ENCODE measurements at regions not wholly inside any gene's neighbourhood (a gene's known extent, or its start where the extent isn't known, plus 50 kb on each side); places are given as distances from the start of the nearest gene placed in this dataset.

GRCh38 chr18:40055262-40055661 is 1899.8 kb upstream of the PIK3C3 start:
- FAIRE-seq: peak; percentile 15
- DNase-seq (ENCODE audit: low read depth, low spot score): no peak
- Histone ChIP-seq H4K20me1 (replicated peaks; ENCODE audit: control insufficient read depth, extremely low read depth, insufficient read depth, low read length) (no peaks in the 10 kb centered on the region), H3K9ac (replicated peaks; ENCODE audit: extremely low read depth, insufficient read depth, low read length) (no peak overlapping the region), H3K9me1 (replicated peaks; ENCODE audit: control insufficient read depth, extremely low read depth, insufficient read depth, low read length) (no peaks in the 10 kb centered on the region), H3K4me2 (ENCODE audit: insufficient read depth, low read length) (no peak overlapping the region), H3K4me3 (replicated peaks in 1 of 3; ENCODE audit: insufficient read depth in 1 of 3, low read depth in 1 of 3, low read length in 3 of 3) (no peak overlapping the region), H3K27me3 (ENCODE audit: control insufficient read depth in 2 of 2, insufficient read depth in 2 of 2, low read length in 2 of 2) (peaks cover 0 to 2% of the 10 kb centered on the region in 2 experiments), H3K27ac (ENCODE audit: insufficient read depth, low read depth, low read length) (no peak overlapping the region), H3K4me1 (ENCODE audit: control insufficient read depth, extremely low read depth, insufficient read depth, low read length) (no peaks in the 10 kb centered on the region), H3K9me3 (replicated peaks; ENCODE audit: control insufficient read depth, insufficient read depth, low read length) (no peaks in the 10 kb centered on the region), H3K36me3 (ENCODE audit: control insufficient read depth in 2 of 2, extremely low read depth in 1 of 2, insufficient read depth in 2 of 2, low read length in 2 of 2) (no peaks in the 10 kb centered on the region), H3K79me2 (ENCODE audit: control insufficient read depth, insufficient read depth, low read length) (no peaks in the 10 kb centered on the region), H2AFZ (ENCODE audit: low read depth, low read length) (no peak overlapping the region)
- TF ChIP-seq JUN (IDR thresholded peaks at IDR 0.05; ENCODE audit: borderline replicate concordance, insufficient read depth, insufficient read length, low read depth) (no peak), FOS (IDR thresholded peaks at IDR 0.05; ENCODE audit: borderline replicate concordance, insufficient read depth, low read length) (no peak), POLR2A (IDR thresholded peaks at IDR 0.05; ENCODE audit: low read depth, low read length) (no peak), EZH2 (IDR thresholded peaks at IDR 0.05; ENCODE audit: borderline replicate concordance, low read depth, low read length, severe bottlenecking) (no peak), CTCF (IDR thresholded peaks at IDR 0.05; ENCODE audit: extremely low read depth in 1 of 2, insufficient read depth in 1 of 2, low read depth in 1 of 2, low read length in 2 of 2) (no peak), MYC (IDR thresholded peaks at IDR 0.05; ENCODE audit: low read depth, low read length) (no peak), GATA2 (IDR thresholded peaks at IDR 0.05; ENCODE audit: insufficient read depth, insufficient read length, low read depth, low read length) (no peak), POLR2AphosphoS5 (IDR thresholded peaks at IDR 0.05; ENCODE audit: insufficient read depth, low read depth, low read length) (no peak), MAX (IDR thresholded peaks at IDR 0.05; ENCODE audit: insufficient read depth, insufficient read length) (no peak)
- dilution Hi-C loops (cut with MboI; ENCODE audit: extremely low pct_ligation_motif_present, low sequenced_read_pairs) (no loop called here), intact Hi-C loops (cut with micrococcal nuclease) (no loop called here)
- ChIA-PET CTCF (interaction anchor here (1.6 kb wide), 1 partner anchor 22 kb away, joined by 3 read pairs; no protein-coding TSS in a partner anchor), POLR2A (no interaction called here)
- no TSS peak for BruUV-seq (replicated peaks)

All from endothelial cell of umbilical vein (primary cell).